GM21515 (cell line): ENCODE measurements at regions not wholly inside any gene's neighbourhood (a gene's known extent, or its start where the extent isn't known, plus 50 kb on each side); places are given as distances from the start of the nearest gene placed in this dataset.

ENCODE experiments used
- ATAC-seq: cut with Tn5 transposase; IDR thresholded peaks from one replicate; pipeline ENCODE4 v1.9.1; 2021; ENCODE audit not compliant: unreplicated experiment

GRCh38 chr15:47573673-47574072, 143.6 kb upstream of the SEMA6D start:
- no peak for ATAC-seq

GRCh38 chr15:47577000-47577399, 140.3 kb upstream of the SEMA6D start:
- ATAC-seq: no peak

DNA sequence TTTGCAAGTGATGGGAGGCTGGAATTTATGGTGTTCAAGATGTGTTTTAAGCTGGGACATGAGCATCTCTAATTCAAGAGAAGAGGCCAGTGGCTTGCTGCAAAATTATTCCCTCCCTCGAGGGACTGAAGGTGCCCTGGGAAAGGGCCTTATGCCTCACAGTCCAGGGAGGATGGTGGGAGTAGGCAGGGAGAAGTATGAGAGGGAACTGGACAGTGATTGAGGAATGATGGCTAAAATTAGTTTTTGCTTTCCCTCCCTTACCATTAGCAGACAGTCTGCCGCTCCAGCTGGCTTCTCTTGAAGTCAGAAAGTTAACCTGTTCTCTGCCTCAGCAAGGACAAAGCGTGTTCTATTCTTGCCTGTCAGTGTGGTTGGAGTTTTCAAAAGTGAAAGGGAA, 139.8 kb upstream of the SEMA6D start:
- ATAC-seq: no peak

DNA sequence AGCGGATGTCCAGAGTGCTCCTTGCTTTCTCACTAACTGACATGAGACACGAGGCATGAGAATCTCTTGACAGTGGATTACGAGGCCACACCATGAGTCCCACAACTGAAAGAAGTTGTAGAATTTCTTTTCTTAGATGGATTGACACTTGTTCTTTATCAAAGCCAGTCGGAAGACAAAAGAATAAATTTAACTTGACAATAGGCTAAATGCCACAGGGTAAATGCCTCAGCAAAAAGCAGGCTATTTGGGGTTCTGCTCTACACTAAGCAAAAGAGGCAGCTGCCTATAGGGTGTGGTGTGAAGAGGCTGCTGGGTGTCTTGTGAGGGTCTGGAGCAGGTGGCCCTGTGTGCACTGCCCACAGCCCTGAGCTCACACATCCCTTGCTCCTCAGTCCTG, 135.1 kb upstream of the SEMA6D start:
- no peak for ATAC-seq

- no peak for ATAC-seq
Observed at GRCh38 chr15:47584316-47584715, 133.0 kb upstream of the SEMA6D start.

- ATAC-seq: no peak
Observed at GRCh38 chr15:47586653-47587224, 130.6 kb upstream of the SEMA6D start.

DNA sequence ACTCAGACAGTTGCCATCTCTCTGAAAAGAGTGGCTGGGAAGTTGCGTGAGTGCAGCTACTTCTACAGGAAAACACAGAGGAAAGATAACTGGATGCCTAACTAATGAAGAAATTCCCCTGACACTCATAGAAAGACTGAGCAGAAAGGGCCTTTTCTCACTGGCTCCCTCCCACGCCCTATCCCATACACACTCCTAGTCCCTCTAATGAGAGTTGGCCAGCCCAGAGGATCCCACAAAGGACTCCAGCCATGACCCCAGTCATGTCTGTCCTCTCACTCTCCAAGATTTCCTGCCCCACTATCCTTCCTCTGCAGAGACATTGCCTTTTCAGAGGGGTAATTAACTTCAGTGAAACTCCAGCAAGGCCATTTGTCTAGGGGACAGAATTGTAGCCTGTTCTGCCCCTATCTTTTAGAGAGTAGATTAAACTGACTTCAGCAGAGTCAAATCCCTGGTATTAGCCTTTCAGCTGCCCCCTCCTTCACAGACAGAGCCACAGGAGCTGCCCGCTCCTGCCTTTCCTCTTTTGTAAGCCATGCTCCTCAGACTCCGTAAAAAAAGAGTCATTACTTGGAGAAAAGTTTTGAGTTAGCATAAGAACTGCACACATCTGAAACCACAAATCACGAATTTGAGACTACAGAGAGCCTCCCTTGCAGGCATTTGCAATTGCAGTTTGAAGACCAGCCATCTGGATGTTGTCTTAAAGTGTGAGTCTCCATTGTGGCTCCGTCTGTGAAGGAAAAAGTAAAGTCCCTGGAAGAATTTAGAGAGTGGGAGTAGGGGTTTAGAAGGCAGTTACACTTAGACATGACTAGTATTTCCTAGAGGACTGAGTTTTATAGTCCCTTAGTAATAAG, 129.1 kb upstream of the SEMA6D start:
- ATAC-seq: no peak

GRCh38 chr15:47588958-47589357, 128.3 kb upstream of the SEMA6D start:
- no peak for ATAC-seq

GRCh38 chr15:47598996-47599395, 118.3 kb upstream of the SEMA6D start:
- ATAC-seq: no peak

DNA sequence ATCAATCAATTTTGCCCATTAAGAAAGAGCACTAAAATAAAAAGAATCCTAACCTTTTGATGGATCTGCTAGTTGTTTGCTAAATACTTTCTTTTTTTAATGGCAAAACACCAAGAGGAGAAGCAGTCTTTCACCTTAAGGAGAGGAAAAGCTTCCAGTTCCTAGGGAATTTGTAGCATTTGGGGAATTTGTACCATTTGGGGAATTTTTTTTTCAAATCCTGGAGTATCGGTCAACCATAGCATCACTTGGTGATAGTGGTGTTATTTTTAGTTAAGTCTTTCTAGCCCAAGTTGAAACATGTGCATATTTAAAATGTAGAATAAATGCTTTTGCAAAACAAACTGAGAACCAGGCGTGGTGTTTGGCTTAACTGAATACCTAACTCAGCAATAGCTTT, 117.5 kb upstream of the SEMA6D start:
- no peak for ATAC-seq

DNA sequence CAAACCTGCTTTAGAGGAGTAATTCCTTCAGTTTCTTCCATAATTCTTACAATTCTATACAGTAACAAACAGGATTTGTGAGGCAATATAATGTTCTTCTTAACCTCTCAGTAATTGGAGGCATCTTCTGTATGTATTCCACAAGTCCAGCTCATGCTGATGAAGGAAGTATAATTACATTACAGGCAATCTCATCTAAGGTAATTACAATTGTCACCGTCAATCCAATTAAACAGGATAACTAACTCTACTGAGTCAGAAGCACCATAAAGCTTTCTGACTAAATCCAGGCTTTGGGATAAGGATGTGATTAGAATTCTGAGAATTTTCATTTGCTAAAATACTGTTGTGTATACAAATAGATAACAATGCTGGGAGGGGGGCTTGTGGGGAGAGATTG, 115.2 kb upstream of the SEMA6D start:
- no peak for ATAC-seq

DNA sequence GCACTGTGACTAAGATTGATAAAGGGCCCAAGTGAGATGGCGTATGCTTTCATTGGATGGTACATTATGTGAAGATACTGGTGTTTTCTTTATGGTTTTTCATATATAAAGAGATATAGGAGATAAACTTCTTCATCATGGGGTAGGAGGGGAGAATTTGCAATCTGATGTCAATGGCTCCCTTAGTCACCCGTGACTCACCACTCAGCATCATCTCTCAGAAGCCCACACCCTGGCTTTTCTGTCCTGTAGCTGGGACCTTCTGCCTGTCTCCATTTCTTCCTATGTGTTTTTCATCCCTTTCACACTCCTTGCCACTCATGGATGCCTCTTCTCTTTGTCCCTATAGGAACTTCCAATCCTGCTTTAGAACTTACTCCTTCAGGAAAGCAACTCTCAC, 114.3 kb upstream of the SEMA6D start:
- ATAC-seq: no peak

- ATAC-seq: no peak
Observed at GRCh38 chr15:47607695-47608094, 109.6 kb upstream of the SEMA6D start.

GRCh38 chr15:47609693-47610092, 107.6 kb upstream of the SEMA6D start:
- ATAC-seq: no peak

DNA sequence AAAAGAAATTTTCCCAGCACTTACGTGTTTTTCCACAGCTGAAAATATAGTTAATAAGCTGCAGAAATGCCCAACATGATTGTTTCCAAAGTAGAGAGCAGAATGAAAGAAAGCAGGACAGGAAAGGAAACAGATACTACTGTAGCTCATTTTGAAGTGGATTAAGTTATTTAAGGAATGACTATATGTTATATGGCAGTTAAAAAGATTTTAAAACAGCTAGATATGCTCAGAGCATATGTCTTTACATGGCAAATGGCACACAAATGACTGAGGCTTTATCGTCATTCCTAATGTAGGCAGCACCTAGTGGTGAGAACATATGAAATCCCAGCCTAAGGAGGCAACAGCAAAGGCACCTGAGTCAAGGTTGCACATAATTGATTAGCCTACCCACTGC, 106.6 kb upstream of the SEMA6D start:
- no peak for ATAC-seq

- no peak for ATAC-seq
Observed at GRCh38 chr15:47614360-47615011, 102.8 kb upstream of the SEMA6D start.

DNA sequence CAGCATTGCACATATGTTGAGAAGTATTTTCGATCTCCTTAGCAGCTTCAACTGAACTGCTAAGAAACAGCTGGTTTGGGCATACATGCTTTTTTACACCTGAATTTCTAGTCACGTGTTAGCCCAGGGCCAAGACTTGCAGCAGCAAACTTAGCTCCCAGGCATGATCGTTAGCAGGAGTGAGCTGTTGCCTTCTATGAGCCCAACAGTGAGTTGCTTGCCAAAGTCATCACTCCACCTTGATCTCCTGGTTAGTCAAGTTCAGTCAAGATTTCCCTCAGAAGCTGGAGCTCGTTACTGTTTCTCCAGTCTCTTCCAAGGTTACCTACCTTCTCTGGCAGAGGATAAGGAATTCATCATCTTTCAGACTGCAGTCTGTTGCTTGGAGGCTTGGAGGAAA, 100.4 kb upstream of the SEMA6D start:
- no peak for ATAC-seq

DNA sequence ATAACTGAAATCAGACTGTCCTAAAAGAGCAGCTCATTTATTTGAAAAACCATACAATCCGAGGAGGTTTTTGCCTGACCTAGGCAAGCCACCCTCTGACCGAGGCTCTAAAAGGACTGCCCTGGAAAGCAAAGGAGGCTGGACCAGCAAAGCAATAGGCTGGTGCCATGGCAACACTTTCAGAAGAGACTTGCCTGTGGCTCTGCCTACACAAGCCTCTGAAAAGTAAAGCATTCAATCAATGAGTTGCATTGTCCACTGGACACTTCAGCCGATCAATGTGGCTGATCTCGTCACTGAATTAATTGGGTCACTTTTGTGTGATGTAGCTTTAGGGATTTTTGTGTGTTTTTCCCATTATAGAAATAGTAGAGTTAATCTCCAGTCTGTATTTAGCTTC, 99.1 kb upstream of the SEMA6D start:
- no peak for ATAC-seq

- no peak for ATAC-seq
Observed at GRCh38 chr15:47620960-47621681, 96.2 kb upstream of the SEMA6D start.

GRCh38 chr15:47622055-47622454, 95.2 kb upstream of the SEMA6D start:
- no peak for ATAC-seq

DNA sequence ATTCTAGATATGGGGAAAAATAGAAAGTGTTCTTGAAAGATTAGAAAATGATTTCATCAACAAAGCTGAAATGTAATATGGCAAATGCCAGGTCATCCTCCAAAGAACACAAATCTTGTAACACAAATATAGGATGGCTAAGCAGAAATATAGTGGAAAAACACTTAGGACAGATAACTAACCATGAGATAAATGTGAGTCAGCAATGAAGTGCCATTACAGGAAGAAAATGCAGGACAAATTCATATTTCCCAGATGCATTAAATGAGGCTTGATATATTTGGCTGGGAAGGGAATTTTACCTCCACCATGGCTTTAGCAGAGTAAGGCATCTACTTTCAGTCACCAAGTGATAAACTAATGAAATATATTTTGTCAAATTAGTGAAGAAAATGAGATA, 92.8 kb upstream of the SEMA6D start:
- no peak for ATAC-seq

- ATAC-seq: no peak
Observed at GRCh38 chr15:47639042-47639441, 78.3 kb upstream of the SEMA6D start.
